GM12874 (cell line): ENCODE measurements at regions not wholly inside any gene's neighbourhood (a gene's known extent, or its start where the extent isn't known, plus 50 kb on each side); places are given as distances from the start of the nearest gene placed in this dataset.

Experiments used
- CTCF ChIP-seq: IDR thresholded peaks from 2 replicates; pipeline ENCODE4 v1.5.1; 2011; ENCODE audit warnings: low read depth, mild to moderate bottlenecking, control low read depth, low read length, moderate library complexity; ENCODE audit not compliant: insufficient read depth

GRCh38 chr1:232355162-232356006, 274.5 kb downstream of the SIPA1L2 start:
- TF ChIP-seq CTCF = no peak

GRCh38 chr1:232353001-232353400, 276.9 kb downstream of the SIPA1L2 start:
- TF ChIP-seq CTCF = no peak

GRCh38 chr1:232352366-232352765, 277.6 kb downstream of the SIPA1L2 start:
- no peak for TF ChIP-seq CTCF

- no peak for TF ChIP-seq CTCF
Observed at GRCh38 chr1:232351335-232351734, 278.6 kb downstream of the SIPA1L2 start.

GRCh38 chr1:232346844-232347243, 283.1 kb downstream of the SIPA1L2 start:
- no peak for TF ChIP-seq CTCF

- TF ChIP-seq CTCF = no peak
Observed at GRCh38 chr1:232344791-232345399, 285.0 kb downstream of the SIPA1L2 start.

GRCh38 chr1:232340446-232340845, 289.5 kb downstream of the SIPA1L2 start:
- no peak for TF ChIP-seq CTCF
